PFSK-1 (cell line): ENCODE measurements at regions not wholly inside any gene's neighbourhood (a gene's known extent, or its start where the extent isn't known, plus 50 kb on each side); places are given as distances from the start of the nearest gene placed in this dataset.

Source experiments
- FOXP2 ChIP-seq: optimal IDR thresholded peaks from 2 replicates; pipeline ENCODE3; 2011; ENCODE audit warnings: borderline replicate concordance, control low read depth, inconsistent platforms; ENCODE audit not compliant: insufficient read depth; ENCODE audit errors: extremely low read length, extremely low read depth
- POLR2AphosphoS5 ChIP-seq: IDR thresholded peaks from 2 replicates; pipeline ENCODE4 v1.6.1; 2012; ENCODE audit warnings: low read depth, mild to moderate bottlenecking, control low read depth, low read length, moderate library complexity
- SIN3A ChIP-seq: IDR thresholded peaks from 2 replicates; pipeline ENCODE4 v1.6.1; 2012; ENCODE audit warnings: mild to moderate bottlenecking, low read length, moderate library complexity, borderline replicate concordance; ENCODE audit not compliant: insufficient read depth
- TAF1 ChIP-seq: IDR thresholded peaks from 2 replicates; pipeline ENCODE4 v1.6.1; 2012; ENCODE audit warnings: low read length, control low read depth, borderline replicate concordance; ENCODE audit not compliant: insufficient read depth
- TF ChIP-seq, protein P1 (sequence below), 2 experiments: IDR thresholded peaks; 2 replicates each; pipeline versions ENCODE4 v1.6.1 to v1.8.0; 2011 to 2012; ENCODE audit warnings: low read depth in 2 of 2, low read length in 2 of 2, control low read depth in 1 of 2, inconsistent platforms in 1 of 2, mild to moderate bottlenecking in 1 of 2, moderate library complexity in 1 of 2; ENCODE audit not compliant: insufficient read depth in 1 of 2

DNA sequence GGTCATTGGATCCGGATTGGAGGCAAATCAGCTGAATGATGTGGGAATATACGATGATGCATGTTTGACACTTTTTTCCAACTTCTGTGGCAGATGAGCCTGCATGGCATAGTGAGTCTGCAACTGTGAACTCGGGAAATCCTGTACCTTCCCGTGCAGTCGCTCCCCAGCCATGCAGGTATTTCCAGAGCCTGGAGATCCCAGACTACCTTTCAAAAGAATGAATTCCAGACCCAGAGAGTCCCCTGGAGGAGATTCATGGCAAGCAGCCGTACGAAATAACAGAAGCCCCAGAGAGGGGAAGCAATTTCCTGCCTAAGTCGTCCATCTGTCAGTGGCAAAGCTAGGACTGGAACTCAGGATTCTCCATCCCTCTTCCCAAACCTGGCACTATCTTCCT lies 75.7 kb upstream of the FAM20A start:
- TF ChIP-seq POLR2AphosphoS5 (no peak), TAF1 (no peak), SIN3A (no peak), FOXP2 (no peak)
- TF ChIP-seq, protein P1, sequence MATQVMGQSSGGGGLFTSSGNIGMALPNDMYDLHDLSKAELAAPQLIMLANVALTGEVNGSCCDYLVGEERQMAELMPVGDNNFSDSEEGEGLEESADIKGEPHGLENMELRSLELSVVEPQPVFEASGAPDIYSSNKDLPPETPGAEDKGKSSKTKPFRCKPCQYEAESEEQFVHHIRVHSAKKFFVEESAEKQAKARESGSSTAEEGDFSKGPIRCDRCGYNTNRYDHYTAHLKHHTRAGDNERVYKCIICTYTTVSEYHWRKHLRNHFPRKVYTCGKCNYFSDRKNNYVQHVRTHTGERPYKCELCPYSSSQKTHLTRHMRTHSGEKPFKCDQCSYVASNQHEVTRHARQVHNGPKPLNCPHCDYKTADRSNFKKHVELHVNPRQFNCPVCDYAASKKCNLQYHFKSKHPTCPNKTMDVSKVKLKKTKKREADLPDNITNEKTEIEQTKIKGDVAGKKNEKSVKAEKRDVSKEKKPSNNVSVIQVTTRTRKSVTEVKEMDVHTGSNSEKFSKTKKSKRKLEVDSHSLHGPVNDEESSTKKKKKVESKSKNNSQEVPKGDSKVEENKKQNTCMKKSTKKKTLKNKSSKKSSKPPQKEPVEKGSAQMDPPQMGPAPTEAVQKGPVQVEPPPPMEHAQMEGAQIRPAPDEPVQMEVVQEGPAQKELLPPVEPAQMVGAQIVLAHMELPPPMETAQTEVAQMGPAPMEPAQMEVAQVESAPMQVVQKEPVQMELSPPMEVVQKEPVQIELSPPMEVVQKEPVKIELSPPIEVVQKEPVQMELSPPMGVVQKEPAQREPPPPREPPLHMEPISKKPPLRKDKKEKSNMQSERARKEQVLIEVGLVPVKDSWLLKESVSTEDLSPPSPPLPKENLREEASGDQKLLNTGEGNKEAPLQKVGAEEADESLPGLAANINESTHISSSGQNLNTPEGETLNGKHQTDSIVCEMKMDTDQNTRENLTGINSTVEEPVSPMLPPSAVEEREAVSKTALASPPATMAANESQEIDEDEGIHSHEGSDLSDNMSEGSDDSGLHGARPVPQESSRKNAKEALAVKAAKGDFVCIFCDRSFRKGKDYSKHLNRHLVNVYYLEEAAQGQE (IDR thresholded peaks at IDR 0.05; ENCODE audit: insufficient read depth in 1 of 2, low read depth in 2 of 2, low read length in 2 of 2): no peak
